Peyer's patch (tissue), 4 donors: ENCODE measurements at regions not wholly inside any gene's neighbourhood (a gene's known extent, or its start where the extent isn't known, plus 50 kb on each side); places are given as distances from the start of the nearest gene placed in this dataset.

ENCODE experiments used
- POLR2A ChIP-seq, 2 donors: fragments of 450-650 bp; IDR thresholded peaks; one replicate each; pipeline ENCODE4 v1.5.1; 2017; ENCODE audit warnings: antibody characterized with exemption in 2 of 2, mild to moderate bottlenecking in 2 of 2, moderate library complexity in 2 of 2
- TF ChIP-seq, protein P1 (sequence below), 6 experiments: fragments of 450-650 bp in 4 of 6; fragments of 200-600 bp in 2 of 6; sonication (generic) in 1 of 6; IDR thresholded peaks; one replicate each; pipeline ENCODE4 v1.5.1; 2017 to 2019; ENCODE audit warnings: antibody characterized with exemption in 6 of 6, mild to moderate bottlenecking in 3 of 6, moderate library complexity in 1 of 6

DNA sequence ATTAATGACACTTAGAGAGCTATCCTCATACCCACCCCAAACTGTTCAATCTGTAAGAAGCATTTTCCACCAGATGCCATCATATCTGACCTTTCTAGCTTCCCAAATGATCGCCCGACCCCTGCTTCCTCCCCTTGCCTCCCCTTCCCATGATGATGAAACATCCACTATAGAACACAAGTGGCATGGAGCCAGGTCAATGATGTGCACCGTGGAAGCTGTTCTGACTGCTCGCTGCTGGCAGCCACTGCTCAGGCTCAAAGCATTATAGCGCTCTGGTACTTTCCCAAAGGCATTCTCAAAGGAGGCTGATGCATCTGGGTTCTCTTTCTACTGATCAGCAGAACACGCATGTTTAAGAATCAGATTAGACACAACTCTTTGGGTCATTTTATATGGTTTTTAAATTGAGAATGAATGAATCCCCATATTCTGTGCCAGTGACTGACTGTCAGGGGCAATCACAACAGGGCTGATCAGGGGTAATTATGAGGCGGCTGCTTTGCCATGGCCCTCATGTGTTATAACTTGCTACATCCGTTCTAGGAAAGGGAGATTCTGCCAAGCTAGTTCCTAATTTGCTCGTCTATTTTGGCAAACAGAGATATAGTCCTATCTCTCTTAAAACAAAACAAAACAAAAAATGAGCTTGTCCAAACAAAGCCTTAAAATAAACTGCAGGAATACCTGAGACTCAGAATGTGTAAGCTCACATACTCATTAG is 343.7 kb downstream of the ENC1 start:
- TF ChIP-seq, protein P1, sequence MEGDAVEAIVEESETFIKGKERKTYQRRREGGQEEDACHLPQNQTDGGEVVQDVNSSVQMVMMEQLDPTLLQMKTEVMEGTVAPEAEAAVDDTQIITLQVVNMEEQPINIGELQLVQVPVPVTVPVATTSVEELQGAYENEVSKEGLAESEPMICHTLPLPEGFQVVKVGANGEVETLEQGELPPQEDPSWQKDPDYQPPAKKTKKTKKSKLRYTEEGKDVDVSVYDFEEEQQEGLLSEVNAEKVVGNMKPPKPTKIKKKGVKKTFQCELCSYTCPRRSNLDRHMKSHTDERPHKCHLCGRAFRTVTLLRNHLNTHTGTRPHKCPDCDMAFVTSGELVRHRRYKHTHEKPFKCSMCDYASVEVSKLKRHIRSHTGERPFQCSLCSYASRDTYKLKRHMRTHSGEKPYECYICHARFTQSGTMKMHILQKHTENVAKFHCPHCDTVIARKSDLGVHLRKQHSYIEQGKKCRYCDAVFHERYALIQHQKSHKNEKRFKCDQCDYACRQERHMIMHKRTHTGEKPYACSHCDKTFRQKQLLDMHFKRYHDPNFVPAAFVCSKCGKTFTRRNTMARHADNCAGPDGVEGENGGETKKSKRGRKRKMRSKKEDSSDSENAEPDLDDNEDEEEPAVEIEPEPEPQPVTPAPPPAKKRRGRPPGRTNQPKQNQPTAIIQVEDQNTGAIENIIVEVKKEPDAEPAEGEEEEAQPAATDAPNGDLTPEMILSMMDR (IDR thresholded peaks at IDR 0.05), result no peak
- no peak for TF ChIP-seq POLR2A (IDR thresholded peaks at IDR 0.05)
